ENCODE measurements at regions not wholly inside any gene's neighbourhood (a gene's known extent, or its start where the extent isn't known, plus 50 kb on each side); places are given as distances from the start of the nearest gene placed in this dataset.

DNA sequence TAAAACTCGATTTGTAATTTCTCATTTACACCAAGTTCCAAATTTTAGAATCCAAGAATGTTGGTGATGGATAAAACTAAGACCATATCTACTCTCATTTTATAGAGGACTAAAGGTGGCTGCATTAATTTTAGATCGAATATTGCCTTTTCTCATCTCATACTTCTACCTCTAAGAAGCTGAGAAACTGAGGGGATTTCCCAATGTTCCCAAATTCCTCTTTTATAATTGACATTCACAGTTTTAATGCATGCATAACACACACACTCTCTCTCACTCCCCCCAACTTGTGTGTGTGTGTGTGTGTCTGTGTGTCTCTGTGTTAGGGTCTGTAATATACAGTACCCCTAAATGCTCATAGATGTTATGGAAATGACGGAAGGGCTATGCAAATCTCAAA, 328.8 kb upstream of the SLC14A2 start:
- Mint-ChIP-seq H3K4me3 (no peak overlapping the region), H3K9me3 (no peaks in the 10 kb centered on the region), H3K36me3 (ENCODE audit: low read depth) (no peaks in the 10 kb centered on the region), H3K27me3 (peaks cover 3% of the 10 kb centered on the region), H3K4me1 (no peaks in the 10 kb centered on the region), H3K27ac (no peak overlapping the region)
- ChIA-PET CTCF (no interaction called here), POLR2A (no interaction called here)
- DNase-seq = no peak

DNA sequence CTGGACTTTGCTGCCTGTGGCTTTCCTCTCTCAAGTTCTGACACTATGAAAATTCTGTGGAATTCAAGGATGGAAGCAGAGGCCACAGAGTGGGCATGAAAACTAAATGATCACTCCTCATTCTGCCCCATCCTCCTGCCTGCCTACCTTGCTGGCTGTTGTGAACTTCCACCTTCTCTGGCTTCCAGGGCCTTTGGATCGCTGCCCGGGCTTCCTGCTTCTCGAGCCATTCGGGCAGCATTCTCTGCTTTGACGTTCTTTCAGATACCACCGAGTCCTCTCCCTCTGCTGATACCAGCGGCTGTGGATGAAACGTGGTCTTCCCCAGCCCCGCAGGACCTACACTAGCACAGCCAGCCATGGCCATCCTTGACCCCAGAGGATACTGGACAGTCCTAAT, 327.7 kb upstream of the SLC14A2 start:
- no peaks in the 10 kb centered on the region for H3K4me1 Mint-ChIP-seq
- no peaks in the 10 kb centered on the region for H3K9me3 Mint-ChIP-seq
- peaks cover 3% of the 10 kb centered on the region for H3K27me3 Mint-ChIP-seq
- no peaks in the 10 kb centered on the region for H3K36me3 Mint-ChIP-seq (ENCODE audit: low read depth)
- CTCF ChIA-PET = interaction anchor here (0.9 kb wide), 1 partner anchor 23 kb away, joined by 3 read pairs; no protein-coding TSS in a partner anchor
- DNase-seq = no peak
- POLR2A ChIA-PET = no interaction called here
- H3K4me3 Mint-ChIP-seq = no peak overlapping the region
- H3K27ac Mint-ChIP-seq = no peak overlapping the region

DNA sequence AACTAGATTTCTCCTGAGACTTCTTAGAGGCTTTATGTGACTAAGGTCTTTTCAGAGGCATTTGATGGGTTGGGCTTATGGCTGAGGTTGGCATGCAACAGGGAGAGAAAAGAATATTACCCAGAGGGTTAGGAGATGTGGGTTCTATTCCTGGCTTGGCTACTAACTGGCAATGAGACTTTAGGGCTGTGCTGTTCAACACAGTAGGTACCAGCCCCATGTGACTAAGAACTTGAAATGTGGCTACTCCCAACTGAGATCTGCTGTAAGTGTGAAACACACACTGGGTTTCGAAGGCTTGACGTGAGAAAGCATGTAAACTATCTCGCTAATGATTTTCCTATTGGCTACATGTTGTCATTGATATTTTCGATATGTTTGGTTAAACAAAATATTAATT, 324.9 kb upstream of the SLC14A2 start:
- no peaks in the 10 kb centered on the region for H3K9me3 Mint-ChIP-seq
- no peak overlapping the region for H3K4me3 Mint-ChIP-seq
- no peaks in the 10 kb centered on the region for H3K4me1 Mint-ChIP-seq
- DNase-seq = no peak
- ChIA-PET CTCF (no interaction called here), POLR2A (no interaction called here)
- H3K27me3 Mint-ChIP-seq = peaks cover 3% of the 10 kb centered on the region
- no peak overlapping the region for H3K27ac Mint-ChIP-seq
- no peaks in the 10 kb centered on the region for H3K36me3 Mint-ChIP-seq (ENCODE audit: low read depth)

DNA sequence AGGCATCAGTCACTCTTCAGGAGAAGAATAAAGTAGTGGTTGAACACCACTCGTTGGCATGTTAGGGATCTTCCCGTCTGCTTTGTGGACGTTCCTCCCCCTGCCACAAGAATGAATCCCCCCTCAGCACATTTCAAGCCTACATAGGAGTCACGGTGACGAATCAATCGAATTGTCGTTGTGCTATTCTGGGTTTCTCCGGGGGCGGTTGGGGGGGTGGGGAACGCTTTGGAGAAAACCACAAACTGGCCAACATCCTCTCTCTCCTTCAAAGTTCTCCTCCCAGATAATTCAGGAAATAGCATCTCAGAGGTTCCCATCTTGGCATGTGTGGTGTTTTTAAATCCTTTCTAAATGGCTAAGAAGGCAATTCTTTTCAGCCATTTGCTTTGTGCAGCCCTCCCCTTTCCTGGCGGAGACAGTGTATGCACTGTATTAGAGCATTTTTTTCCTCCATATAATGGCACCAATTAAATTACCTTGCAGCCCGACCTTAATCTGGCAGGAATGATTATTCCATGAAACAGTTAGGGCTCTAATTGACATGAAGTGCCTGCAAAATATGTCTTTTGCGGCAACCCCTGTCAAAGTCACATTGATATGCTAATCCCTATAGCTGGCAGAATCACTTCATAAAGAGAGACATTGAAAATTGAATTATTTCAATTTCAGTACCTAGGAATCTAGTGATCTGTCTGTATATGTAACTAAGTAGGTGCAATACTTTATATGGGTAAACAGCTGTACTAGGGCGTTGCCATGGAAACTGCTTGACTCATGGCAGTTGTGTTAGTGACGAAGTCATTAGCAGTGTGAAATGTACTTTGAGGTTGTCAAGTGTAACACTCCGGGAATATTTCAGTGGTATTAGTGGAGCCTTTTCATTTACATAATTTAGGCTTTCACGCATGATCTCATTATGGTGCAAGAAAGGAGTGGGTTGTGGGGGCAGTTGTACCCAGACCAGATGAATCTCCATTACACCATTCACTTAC, 323.4 kb upstream of the SLC14A2 start:
- Mint-ChIP-seq H3K27me3 (peaks cover 3% of the 10 kb centered on the region), H3K4me3 (no peak overlapping the region), H3K36me3 (ENCODE audit: low read depth) (no peaks in the 10 kb centered on the region), H3K27ac (no peak overlapping the region), H3K9me3 (no peaks in the 10 kb centered on the region), H3K4me1 (no peaks in the 10 kb centered on the region)
- ChIA-PET POLR2A (no interaction called here), CTCF (no interaction called here)
- DNase-seq = no peak

DNA sequence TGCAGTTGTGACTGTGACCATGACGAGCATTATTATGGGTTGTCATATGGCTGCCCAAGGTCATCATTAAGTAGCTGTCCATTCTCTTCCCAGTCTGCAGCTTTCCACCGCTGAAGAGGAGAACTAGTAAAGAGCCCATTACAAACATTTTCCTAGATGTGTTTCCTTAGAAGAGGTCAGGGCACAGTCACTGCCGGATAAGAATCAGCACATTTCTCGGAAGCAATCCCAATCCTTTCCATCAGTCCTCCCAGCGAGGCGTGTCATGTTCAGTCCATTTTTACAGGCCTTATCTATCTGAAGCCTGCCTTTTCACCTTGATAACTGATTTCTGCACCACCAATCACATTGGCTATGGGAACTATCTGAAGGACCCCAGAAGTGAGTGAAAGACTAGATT, 319.9 kb upstream of the SLC14A2 start:
- ChIA-PET POLR2A (no interaction called here), CTCF (no interaction called here)
- Mint-ChIP-seq H3K4me3 (no peak overlapping the region), H3K9me3 (no peaks in the 10 kb centered on the region), H3K4me1 (no peaks in the 10 kb centered on the region), H3K27me3 (no peaks in the 10 kb centered on the region), H3K27ac (no peak overlapping the region), H3K36me3 (ENCODE audit: low read depth) (no peaks in the 10 kb centered on the region)
- DNase-seq = no peak

DNA sequence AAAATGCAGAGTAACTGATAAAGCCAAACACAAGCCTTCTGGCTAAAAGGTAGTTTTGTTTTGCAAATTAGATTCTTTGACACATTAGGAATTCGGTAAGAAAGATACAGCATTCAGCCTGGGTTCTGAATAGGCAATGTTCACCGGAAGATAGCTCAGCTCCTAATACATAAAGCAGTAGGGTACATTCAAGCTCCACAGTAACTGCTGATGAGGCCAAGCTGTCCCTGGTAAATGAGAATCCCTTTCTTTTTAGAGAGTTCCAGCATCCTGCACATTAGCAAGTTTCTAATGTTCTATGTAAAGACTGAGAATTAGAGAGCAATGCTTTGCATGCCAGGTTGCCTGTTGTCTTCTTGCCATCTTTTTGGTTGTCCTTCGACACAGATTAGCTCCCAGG, 316.3 kb upstream of the SLC14A2 start:
- Mint-ChIP-seq H3K4me1 (no peaks in the 10 kb centered on the region), H3K4me3 (no peak overlapping the region), H3K27ac (no peak overlapping the region), H3K9me3 (no peaks in the 10 kb centered on the region), H3K36me3 (ENCODE audit: low read depth) (no peaks in the 10 kb centered on the region), H3K27me3 (no peaks in the 10 kb centered on the region)
- ChIA-PET POLR2A (no interaction called here), CTCF (no interaction called here)
- no peak for DNase-seq

DNA sequence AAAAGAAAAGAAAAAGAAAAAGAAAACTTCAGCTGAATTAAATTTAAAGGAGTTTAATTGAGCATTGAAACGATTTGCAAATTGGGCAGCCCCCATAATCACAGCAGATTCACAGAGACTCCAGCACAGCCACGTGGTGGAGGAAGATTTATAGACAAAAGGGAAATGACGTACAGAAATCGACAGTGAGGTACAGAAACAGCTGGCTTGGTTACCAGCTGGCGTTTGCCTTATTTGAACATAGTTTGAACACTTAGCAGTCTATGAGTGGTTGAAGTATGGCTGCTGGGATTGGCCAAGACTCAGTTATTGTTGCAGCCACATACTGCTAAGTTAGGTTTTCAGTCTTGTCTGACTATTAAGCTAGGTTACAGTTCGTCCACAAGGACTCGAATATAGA, 312.2 kb upstream of the SLC14A2 start:
- H3K4me1 Mint-ChIP-seq = no peaks in the 10 kb centered on the region
- no peak overlapping the region for H3K4me3 Mint-ChIP-seq
- DNase-seq = no peak
- no peak overlapping the region for H3K27ac Mint-ChIP-seq
- no peaks in the 10 kb centered on the region for H3K27me3 Mint-ChIP-seq
- H3K9me3 Mint-ChIP-seq = no peaks in the 10 kb centered on the region
- ChIA-PET POLR2A (no interaction called here), CTCF (no interaction called here)
- H3K36me3 Mint-ChIP-seq (ENCODE audit: low read depth) = no peaks in the 10 kb centered on the region

DNA sequence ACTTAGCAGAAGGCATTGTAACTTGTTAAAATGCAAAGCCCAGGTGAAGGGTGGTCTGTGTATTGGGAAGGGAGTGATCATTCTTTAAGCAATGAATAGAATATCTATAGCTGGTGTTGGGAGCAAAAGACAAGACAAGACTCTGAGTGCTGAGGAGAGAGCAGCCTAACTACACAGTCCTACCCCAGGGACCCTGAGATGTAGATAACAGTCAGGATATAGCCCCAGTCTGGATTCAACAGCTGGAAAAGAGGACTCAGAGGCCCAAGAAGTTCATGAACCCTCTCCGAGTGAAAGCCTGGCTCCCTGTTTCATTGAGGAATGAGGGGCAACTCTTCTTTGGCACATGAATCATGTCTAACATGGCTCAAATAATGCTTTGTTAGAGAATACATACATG, 310.7 kb upstream of the SLC14A2 start:
- Mint-ChIP-seq H3K4me1 (no peaks in the 10 kb centered on the region), H3K27ac (no peak overlapping the region), H3K36me3 (ENCODE audit: low read depth) (no peaks in the 10 kb centered on the region), H3K4me3 (no peak overlapping the region), H3K27me3 (no peaks in the 10 kb centered on the region), H3K9me3 (no peaks in the 10 kb centered on the region)
- CTCF ChIA-PET = no interaction called here
- no peak for DNase-seq
- POLR2A ChIA-PET = no interaction called here

DNA sequence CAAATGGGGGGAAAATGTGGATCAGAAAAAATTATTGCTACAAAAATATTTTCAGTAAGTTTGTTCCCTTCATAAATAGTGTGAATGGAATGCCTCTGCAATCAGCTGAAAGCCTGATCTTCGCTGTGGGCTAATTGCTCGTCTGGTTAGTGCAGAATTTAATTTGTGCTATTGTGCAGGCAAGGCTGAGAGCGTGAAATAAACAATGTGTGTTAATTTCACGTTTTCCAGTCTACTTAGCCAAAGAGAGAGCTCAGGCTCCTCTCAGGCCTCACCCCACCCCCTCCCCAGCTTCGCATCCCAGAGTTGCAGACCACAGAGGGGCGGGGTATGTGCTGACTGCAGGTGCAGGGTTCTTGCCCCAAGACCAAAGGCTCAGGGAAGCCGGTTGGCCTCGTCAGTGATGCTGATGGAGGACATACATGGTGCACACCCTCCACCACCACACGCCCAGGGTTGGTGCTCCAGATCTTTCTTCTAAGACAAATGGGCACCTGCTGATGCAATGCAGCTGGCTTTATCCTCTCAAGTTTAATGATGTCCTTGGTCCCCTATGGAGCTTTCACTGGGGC, 302.6 kb upstream of the SLC14A2 start:
- POLR2A ChIA-PET = no interaction called here
- Mint-ChIP-seq H3K4me1 (no peaks in the 10 kb centered on the region), H3K27ac (no peak overlapping the region), H3K9me3 (no peaks in the 10 kb centered on the region), H3K4me3 (no peak overlapping the region), H3K36me3 (ENCODE audit: low read depth) (no peaks in the 10 kb centered on the region), H3K27me3 (no peaks in the 10 kb centered on the region)
- CTCF ChIA-PET = interaction anchor here (1.8 kb wide), 1 partner anchor 23 kb away, joined by 4 read pairs; no protein-coding TSS in a partner anchor
- DNase-seq = no peak

DNA sequence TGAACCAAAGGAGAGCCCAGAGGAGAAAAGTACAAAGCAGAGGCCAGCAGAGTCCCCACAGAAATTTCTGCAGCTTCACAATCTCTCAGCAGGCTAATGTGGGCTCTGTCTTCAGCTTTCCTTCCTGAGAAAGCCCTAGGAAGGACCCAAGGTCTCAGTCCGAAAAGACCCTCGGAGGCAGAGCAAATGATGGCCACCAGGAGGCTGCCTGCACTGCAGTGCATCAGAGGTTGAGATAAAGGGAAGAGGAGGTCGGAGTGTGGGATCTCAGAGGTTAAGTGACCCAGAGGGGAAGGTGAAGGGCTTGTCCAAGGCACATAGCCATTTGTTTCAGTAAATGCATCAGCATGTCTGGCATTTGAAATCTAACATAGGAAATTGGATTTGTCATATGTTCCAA, 299.1 kb upstream of the SLC14A2 start:
- H3K4me3 Mint-ChIP-seq = no peak overlapping the region
- H3K36me3 Mint-ChIP-seq (ENCODE audit: low read depth) = no peaks in the 10 kb centered on the region
- no peak for DNase-seq
- H3K4me1 Mint-ChIP-seq = no peaks in the 10 kb centered on the region
- H3K27me3 Mint-ChIP-seq = no peaks in the 10 kb centered on the region
- no peaks in the 10 kb centered on the region for H3K9me3 Mint-ChIP-seq
- ChIA-PET CTCF (no interaction called here), POLR2A (no interaction called here)
- H3K27ac Mint-ChIP-seq = no peak overlapping the region

DNA sequence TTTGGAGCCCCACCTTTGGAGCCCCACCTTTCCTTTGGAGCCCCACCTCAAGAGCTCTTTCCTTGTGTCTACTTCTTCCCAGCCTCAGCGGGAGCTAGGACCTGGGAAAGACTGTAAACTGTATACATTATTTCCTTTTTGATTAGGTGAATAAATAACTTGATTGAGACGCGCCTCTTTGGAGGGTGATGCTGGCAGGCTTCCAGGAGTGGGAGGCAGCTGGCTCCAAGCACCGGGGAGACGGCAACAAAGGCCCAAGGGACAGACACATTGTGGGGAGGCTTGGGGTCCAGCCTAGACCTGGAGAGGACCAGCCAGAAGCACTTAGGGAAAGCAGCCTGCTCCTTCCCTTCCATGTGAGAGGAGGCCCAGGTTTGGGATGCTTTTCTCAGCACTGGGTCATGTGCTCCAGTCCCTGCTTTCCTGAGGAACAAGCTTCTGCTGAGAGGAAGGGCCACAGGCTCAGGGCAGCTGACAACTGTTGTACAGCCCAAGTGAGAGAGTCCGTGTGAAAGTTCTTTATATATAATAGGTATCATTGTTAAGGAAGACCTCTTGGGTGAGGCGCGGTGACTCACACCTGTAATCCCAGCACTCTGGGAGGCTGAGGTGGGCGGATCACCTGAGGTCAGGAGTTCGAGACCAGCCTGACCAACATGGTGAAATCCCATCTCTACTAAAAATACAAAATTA, 297.2 kb upstream of the SLC14A2 start:
- Mint-ChIP-seq H3K36me3 (ENCODE audit: low read depth) (no peaks in the 10 kb centered on the region), H3K27me3 (no peaks in the 10 kb centered on the region), H3K27ac (no peak overlapping the region), H3K9me3 (no peaks in the 10 kb centered on the region), H3K4me3 (no peak overlapping the region), H3K4me1 (no peaks in the 10 kb centered on the region)
- ChIA-PET CTCF (no interaction called here), POLR2A (no interaction called here)
- no peak for DNase-seq

DNA sequence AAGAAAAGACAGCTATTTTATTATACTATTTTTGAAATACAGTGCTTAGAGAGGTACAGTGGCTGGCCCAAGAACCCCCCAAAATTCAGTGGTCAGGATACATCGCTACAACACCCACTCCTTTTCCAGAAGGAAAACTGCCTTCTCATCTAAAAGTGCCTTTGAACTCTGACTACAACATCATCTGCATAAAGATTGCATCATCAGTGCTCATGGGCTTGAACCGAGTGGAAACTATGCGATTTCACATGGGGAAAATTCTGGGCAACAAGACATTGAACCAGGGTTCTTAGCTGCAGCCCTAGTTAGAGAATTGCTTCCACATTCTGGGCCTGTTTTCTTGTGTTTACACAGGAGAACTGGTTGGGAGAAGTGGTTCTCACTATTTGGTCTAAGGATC, 294.6 kb upstream of the SLC14A2 start:
- Mint-ChIP-seq H3K27ac (no peak overlapping the region), H3K36me3 (ENCODE audit: low read depth) (no peaks in the 10 kb centered on the region), H3K4me1 (no peaks in the 10 kb centered on the region)

DNA sequence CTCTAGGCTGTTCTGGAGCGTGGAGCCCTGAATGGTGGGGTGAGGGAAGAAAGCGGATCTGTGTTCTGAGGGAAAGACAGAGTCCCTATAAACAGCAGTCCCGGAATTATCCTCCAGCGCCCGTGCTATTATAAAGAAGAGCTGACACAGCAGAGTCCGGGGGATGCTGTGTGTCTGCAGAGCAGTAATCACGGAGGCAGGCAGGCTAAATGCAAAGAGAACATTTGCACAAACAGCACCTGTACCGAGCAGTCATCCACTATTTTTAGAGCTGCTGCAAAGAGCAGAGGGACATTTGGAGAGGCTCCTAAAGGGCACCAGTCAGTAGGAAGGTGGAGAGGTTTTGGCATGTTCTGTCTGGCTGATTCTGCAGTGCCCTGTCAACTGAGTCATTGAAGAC, 293.8 kb upstream of the SLC14A2 start:
- CTCF ChIA-PET = no interaction called here
- H3K27me3 Mint-ChIP-seq = no peaks in the 10 kb centered on the region

More for the DNA sequence above, 294.6 kb upstream of the SLC14A2 start:
- no peak for DNase-seq
- ChIA-PET POLR2A (no interaction called here), CTCF (no interaction called here)
- no peaks in the 10 kb centered on the region for H3K27me3 Mint-ChIP-seq
- H3K4me3 Mint-ChIP-seq = no peak overlapping the region
- no peaks in the 10 kb centered on the region for H3K9me3 Mint-ChIP-seq

More for the DNA sequence above, 293.8 kb upstream of the SLC14A2 start:
- no peak for DNase-seq
- H3K9me3 Mint-ChIP-seq = no peaks in the 10 kb centered on the region
- H3K4me3 Mint-ChIP-seq = no peak overlapping the region
- POLR2A ChIA-PET = no interaction called here
- H3K36me3 Mint-ChIP-seq (ENCODE audit: low read depth) = no peaks in the 10 kb centered on the region
- no peaks in the 10 kb centered on the region for H3K4me1 Mint-ChIP-seq
- no peak overlapping the region for H3K27ac Mint-ChIP-seq

Measured in activated CD4-positive, alpha-beta T cell treated with anti-CD3 and anti-CD28 coated beads, Interleukin-2, amount 10 ng/mL, durations not matched to agents 7 days and 5 days (primary cell).